Right ventricle myocardium inferior (tissue), 1 donor: ENCODE measurements at regions not wholly inside any gene's neighbourhood (a gene's known extent, or its start where the extent isn't known, plus 50 kb on each side); places are given as distances from the start of the nearest gene placed in this dataset.

Experiments
- ATAC-seq: fragments of 200-7000 bp; cut with Tn5 transposase; one replicate; pipeline ENCODE4 v1.9.1; 2020; ENCODE audit warnings: mild to moderate bottlenecking, moderate library complexity
- DNase-seq: peaks from one replicate; pipeline ENCODE4 v3.0.0; 2021; ENCODE audit errors: missing footprints
- intact Hi-C: fragments of 100-400 bp; cut with DNase I; formaldehyde crosslinking; loops from one replicate; pipeline ENCODE4 v1.11.0; 2022
- donor health status: DM: no; HTN: yes; CAD: no; lungs with severe emphysema.

DNA sequence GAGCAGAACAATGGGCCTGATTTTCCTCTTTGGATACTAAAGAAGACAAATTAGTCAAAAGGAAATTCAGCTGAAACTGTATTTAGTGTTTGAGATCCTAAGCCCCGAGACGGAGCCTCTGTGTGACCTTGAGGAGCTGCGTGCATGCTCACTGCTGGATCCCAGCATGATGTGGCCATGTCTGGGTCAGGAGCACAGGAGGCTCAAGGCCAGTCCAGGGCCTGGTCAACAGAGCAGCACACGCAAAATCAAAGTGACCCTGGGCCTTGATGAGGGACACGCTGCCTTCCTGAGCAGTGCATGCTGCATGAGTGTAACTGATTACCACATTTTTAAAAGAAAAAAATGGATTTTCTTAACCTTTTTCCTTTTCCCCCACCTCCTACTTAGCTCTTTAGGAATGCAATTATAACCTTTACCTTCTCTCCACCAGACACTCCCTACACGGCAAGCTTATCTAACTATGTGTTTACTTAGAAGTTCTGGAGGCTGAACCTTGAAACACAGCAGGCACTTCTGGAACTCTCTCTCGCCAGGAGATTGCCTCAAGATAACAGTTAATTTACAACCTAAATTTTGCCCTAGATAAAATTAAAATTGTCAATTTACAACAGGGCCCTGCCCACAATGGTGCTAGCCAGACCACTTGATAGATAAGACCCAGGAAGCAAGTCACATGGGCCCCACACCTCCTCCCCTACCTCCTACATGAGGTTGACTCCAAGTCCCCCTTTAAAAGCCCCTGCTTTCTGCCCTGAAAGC, 144.6 kb downstream of the LRIG2 start:
- no peak for DNase-seq
- no peak for ATAC-seq
- intact Hi-C loops: no loop called here

GRCh38 chr1:113219377-113219776, 146.4 kb downstream of the LRIG2 start:
- intact Hi-C loops: no loop called here
- ATAC-seq (no peak), DNase-seq (no peak)

- no peak for ATAC-seq
- no peak for DNase-seq
- intact Hi-C loops: no loop called here
These were observed 146.8 kb downstream of the LRIG2 start for GRCh38 chr1:113219828-113220227.

DNA sequence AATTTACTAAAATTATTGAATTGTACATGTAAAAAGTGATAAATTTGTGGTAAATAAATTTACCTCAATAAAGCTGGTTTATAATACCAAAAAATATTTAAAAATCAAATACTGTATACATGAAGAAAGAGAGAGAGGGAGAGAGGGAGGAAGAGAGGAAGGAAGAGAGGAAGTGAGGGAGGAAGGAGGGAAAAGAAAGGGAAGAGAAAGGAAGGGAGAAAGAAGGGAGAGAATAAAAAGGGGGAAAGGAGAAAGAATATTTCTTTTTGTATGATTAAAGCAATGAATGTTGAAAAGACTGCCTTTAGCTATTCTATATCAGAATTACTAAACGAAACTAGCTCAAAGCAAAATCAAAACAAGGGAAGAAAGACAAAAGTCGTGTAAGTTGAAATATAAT, 150.0 kb downstream of the LRIG2 start:
- intact Hi-C loops: no loop called here
- no peak for ATAC-seq
- DNase-seq: no peak

DNA sequence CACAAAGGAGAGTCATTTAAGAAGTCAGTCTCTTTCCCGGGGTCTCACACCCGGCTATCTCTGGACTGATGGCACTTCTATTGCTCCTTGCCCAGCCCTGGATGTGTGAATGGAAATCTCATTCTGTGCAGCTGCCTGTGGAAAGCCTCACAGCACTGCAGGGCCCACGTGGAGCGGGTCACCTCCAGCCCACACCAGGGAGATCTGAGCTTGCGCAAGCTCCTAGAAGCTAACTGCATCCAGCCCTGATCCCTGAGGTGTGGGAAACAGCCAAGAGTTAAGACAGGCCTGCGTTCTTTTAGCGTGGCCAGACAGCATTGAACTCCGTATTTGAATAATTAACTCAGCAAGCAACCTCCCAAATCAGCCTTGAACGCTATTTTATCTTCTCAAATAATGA, 150.5 kb downstream of the LRIG2 start:
- DNase-seq (peak; percentile 73), ATAC-seq (peak; percentile 97)
- intact Hi-C loops: no loop called here

DNA sequence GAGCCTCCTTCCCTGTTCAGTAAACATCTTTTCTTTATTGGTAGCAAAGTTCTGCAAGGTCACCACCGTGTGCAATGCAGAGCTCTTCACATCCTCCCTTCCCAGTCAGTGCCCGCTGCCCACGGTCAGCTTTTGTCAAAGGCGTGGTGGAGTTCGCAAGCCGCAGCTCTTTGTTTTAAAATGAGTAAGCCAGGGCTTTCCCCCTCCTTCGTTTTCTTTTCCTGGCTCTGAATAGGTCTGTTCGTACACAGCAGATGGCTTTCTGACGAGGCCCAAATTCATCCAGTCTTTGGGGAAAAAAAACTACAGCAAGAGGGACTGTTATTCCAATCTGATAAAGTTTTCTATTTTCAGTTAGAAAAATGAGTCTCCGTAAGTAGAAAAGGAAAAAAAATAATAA, 153.2 kb downstream of the LRIG2 start:
- peak; percentile 65 for ATAC-seq
- DNase-seq: no peak

DNA sequence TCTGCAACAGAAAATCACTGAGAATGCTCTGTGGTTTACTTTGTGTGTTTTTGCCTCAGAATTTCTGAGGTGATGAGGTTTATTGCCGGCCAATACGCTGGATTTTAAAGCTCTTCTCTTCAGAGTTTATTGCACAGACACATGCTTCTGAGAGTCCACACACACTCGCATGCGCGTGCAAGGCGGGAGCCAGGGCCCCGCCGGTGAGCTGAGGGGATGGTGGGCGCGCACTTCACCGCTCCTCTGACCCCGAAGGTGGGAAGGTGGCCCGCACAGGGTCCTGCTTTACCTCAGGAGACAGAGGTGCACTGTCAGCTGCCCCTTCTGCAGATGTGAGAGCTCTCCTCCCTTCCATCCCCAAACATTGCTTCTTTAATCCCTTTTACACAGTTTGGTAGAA, 158.4 kb upstream of the MAGI3 start:
- intact Hi-C loops: no loop called here

More for the DNA sequence above, 153.2 kb downstream of the LRIG2 start:
- intact Hi-C loops: no loop called here

GRCh38 chr1:113233441-113233840, 156.9 kb upstream of the MAGI3 start:
- intact Hi-C loops: no loop called here
- DNase-seq: no peak
- ATAC-seq: no peak

More for the DNA sequence above, 158.4 kb upstream of the MAGI3 start:
- DNase-seq (no peak), ATAC-seq (no peak)

DNA sequence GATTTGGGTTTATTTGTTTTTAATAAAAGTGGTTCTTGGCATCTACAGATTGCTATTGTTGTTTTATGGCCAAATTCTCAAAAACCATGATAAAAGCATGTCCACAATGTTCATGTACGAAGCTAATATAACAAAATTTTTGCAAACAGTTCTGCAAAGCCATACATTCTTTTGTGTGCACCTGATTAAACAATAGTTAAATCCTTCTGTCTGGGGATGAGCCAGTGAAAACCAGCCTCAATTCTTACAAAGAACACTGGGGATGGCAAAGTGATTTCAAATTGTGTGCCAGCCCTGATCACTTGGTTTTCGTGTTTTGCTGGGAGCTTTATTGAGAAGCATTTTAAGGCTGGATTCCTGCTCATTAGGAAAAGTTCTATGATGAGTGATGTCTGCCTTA, 149.1 kb upstream of the MAGI3 start:
- DNase-seq (no peak), ATAC-seq (no peak)
- intact Hi-C loops: no loop called here

DNA sequence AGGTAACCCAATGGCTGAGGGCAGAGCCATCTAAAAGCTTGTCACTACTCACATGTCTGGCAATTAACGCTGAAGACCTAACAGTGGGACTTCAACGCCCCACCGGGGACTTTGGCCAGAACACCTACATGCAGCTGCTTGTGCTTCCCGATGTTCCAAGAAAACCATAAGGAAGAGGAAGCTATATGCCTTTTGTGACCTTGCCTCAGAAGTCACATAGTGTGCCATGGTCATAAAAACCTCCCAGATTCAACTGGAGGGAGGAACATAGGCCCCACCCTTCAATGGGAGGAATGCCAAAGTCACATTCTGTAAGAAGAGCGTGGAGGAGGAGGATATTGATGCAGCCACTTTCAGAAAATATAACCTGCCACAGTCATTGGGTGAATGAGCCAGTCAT, 147.8 kb upstream of the MAGI3 start:
- intact Hi-C loops: no loop called here
- no peak for ATAC-seq
- DNase-seq: no peak

DNA sequence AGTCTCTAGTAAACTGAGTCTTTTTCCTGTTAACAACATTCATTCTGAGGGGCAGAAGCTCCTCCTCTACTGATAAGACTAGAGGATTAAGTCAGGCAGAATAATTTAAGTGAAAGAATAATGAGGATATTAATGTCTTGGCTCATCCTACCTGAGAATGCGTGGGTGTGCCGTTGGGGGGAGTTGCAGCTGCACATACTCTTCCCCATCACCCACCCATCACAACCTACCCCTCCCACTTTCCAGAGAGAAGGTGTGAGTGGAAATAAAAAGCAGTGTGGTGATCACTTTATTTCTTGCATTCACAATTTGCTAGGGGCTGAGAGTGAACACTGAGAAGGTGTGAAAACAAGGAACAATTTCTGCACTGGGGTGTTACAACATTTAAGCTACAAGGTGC, 146.8 kb upstream of the MAGI3 start:
- no peak for DNase-seq
- ATAC-seq: no peak
- intact Hi-C loops: no loop called here

- ATAC-seq: no peak
- no peak for DNase-seq
- intact Hi-C loops: no loop called here
These were observed 146.0 kb upstream of the MAGI3 start for GRCh38 chr1:113244112-113244820.

DNA sequence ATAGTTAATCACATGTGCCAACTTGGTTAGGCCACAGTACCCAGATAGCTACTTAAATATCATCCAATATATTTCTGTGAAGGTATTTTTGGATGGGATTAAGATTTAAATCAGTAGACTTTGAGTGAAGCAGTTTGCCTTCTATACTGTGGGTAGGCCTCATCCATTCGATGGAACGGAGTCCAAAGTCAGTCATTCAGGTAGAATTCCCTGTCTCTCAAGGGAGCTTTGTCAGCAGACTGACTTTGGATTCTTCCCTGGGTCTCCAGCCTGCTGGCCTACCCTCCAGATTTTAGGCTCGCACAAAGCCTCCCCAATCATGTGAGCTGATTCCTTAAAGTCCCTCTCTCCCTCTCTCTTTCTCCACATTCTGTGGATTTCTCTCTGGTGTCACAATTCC, 145.1 kb upstream of the MAGI3 start:
- ATAC-seq: no peak
- no peak for DNase-seq
- intact Hi-C loops: no loop called here

- ATAC-seq (no peak), DNase-seq (no peak)
- intact Hi-C loops: no loop called here
These were observed 143.4 kb upstream of the MAGI3 start for GRCh38 chr1:113246929-113247328.

DNA sequence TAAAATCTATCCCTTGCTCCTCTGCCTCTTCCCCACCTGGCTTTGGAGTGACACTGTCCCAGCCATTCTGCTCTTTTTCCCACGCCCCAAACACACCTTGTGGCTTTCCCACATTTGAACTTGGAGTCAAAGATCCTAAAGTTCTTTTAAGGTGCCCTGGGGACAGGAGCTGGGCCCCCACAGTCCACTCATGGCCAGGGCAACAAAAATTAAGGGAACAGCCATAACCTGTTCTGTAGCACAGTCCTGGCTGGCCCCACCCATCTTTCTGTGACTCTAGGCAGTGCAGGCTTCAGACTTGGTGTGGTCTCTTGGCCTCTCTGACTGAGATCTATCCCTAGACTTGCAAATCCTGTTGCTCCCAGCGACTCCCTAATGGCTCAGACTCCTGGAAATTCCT, 143.0 kb upstream of the MAGI3 start:
- no peak for ATAC-seq
- intact Hi-C loops: no loop called here

DNA sequence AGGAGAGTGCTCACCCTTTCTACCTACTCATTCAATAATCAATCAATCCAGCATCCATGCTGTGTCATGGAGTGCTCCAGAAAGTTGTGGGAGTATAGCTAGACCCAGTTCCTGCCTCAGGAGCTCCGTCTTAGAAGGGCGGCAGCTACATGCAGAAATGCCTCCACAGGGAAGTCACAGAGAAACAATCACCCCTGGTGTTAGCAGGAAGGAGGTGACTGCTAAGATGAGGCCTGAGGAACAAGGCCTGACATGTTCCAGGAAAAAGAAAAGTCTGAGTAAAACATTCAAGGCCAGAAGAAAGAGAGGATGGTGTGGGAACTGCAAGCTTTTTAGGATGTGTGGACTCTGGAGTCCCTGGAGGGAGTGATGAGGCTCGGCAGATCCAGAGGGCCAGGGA, 142.5 kb upstream of the MAGI3 start:
- intact Hi-C loops: no loop called here
- no peak for DNase-seq
- no peak for ATAC-seq

More for the DNA sequence above, 143.0 kb upstream of the MAGI3 start:
- DNase-seq: no peak

- intact Hi-C loops: no loop called here
- ATAC-seq: no peak
These were observed 141.8 kb upstream of the MAGI3 start for GRCh38 chr1:113248494-113248893.

DNA sequence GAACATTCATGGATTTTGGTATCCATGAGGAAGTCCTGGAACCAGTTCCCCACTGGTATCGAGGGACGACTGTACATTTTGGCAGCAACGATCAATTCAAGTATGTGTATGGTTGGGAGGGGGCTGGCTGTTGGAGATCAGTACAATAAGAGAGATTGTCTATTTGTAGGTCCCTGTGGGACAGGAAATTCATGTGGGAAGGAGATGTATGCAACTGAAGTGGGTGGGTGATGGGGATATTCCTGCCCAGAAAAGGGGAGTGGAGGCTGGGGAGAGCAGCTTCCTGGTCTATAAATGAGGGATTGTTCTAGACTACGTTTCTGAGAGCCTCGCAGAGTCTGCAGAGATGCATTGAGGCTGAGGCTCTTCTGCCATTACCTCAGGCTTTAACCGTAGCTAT, 140.2 kb upstream of the MAGI3 start:
- DNase-seq (no peak), ATAC-seq (no peak)
- intact Hi-C loops: no loop called here

More at GRCh38 chr1:113248494-113248893, 141.8 kb upstream of the MAGI3 start:
- DNase-seq: no peak

DNA sequence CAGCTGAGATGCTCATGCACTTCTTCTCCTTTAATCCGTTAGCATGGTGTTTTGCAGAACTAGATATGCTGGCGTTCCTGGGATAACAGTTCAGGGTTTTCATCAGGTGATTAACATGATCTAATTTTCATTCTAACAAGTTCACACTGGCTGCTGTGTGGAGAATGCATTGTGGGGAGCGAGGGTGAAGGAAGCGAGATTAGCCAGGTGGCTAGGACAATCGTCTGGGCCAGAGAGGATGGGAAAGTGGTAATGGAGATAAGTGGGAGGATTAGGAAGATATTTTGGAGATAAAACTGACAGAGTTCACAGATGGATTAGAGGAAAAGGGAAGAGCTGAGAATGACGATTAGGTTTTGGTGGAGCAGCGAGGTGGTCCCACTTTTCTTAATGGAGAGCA, 138.1 kb upstream of the MAGI3 start:
- intact Hi-C loops: no loop called here
- ATAC-seq (no peak), DNase-seq (no peak)

- no peak for ATAC-seq
- intact Hi-C loops: no loop called here
These were observed 137.1 kb upstream of the MAGI3 start for GRCh38 chr1:113253187-113253586.

GRCh38 chr1:113253590-113253989, 136.7 kb upstream of the MAGI3 start:
- DNase-seq (no peak), ATAC-seq (no peak)
- intact Hi-C loops: no loop called here

More at GRCh38 chr1:113253187-113253586, 137.1 kb upstream of the MAGI3 start:
- no peak for DNase-seq
